GM12878 (cell line): ENCODE measurements at regions not wholly inside any gene's neighbourhood (a gene's known extent, or its start where the extent isn't known, plus 50 kb on each side); places are given as distances from the start of the nearest gene placed in this dataset.

ENCODE experiments used
- ATAC-seq: fragments of 200-7000 bp; cut with Tn5 transposase; 3 replicates; pipeline ENCODE4 v1.9.1; 2020; ENCODE audit warnings: mild to moderate bottlenecking, moderate library complexity
- BruUV-seq: library from RNA; stranded (reverse); fragments of 400-500 nt; replicated peaks from 2 replicates; lab custom pipeline; 2021; lab: Mats Ljungman, UMichigan
- CTCF ChIA-PET: fragments of 300-600 bp; sonication (Branson Sonifier 250); formaldehyde crosslinking; extraction: SDS; loops from one replicate; lab custom pipeline; 2021; ENCODE audit warnings: inconsistent platforms; lab: Yijun Ruan, JAX
- POLR2A ChIA-PET: fragments of 350-600 bp; formaldehyde crosslinking; extraction: SDS; loops from one replicate; lab custom pipeline; 2021; ENCODE audit warnings: inconsistent platforms; lab: Charles Lee
- RAD21 ChIA-PET: fragments of 300-600 bp; sonication (Branson Sonifier 250); formaldehyde crosslinking; loops from one replicate; lab custom pipeline; 2023; ENCODE audit warnings: antibody characterized with exemption; ENCODE audit not compliant: unreplicated experiment; lab: Charles Lee
- SMC1A ChIA-PET: fragments of 300-600 bp; sonication (Branson Sonifier 250); formaldehyde crosslinking; loops from one replicate; lab custom pipeline; 2023; ENCODE audit not compliant: unreplicated experiment, uncharacterized antibody; lab: Charles Lee
- DNase-seq: peaks from one replicate; pipeline ENCODE4 v3.0.0-alpha.2; 2011; ENCODE audit warnings: low read depth, low spot score
- FAIRE-seq: peaks from 3 replicates; lab custom pipeline; 2011; peaks lifted over from hg19 to GRCh38; lab: Jason Lieb, UNC
- H2AFZ ChIP-seq: 2 replicates; pipeline ENCODE4 v1.6.0; 2011; ENCODE audit warnings: low read depth, low read length, control low read depth; ENCODE audit not compliant: control insufficient read depth
- H3K27ac ChIP-seq: 2 replicates; pipeline ENCODE4 v1.5.1; 2011; ENCODE audit warnings: control low read depth; ENCODE audit not compliant: control insufficient read depth, insufficient read depth
- H3K27me3 ChIP-seq, 2 experiments: replicated peaks in 1 of 2; 2 replicates each; pipeline versions ENCODE4 v1.6.0 to v1.6.1; 2011; ENCODE audit warnings: low read length in 1 of 2; ENCODE audit not compliant: control insufficient read depth in 2 of 2, insufficient read depth in 2 of 2
- H3K36me3 ChIP-seq, 2 experiments: 2 replicates each; pipeline ENCODE4 v1.5.1; 2011; ENCODE audit warnings: low read length in 1 of 2; ENCODE audit not compliant: control insufficient read depth in 2 of 2, insufficient read depth in 2 of 2
- H3K4me1 ChIP-seq: 2 replicates; pipeline ENCODE4 v1.6.1; 2011; ENCODE audit warnings: mild to moderate bottlenecking, low read length, moderate library complexity, mixed read lengths; ENCODE audit not compliant: control insufficient read depth, insufficient read depth
- H3K4me2 ChIP-seq: 2 replicates; pipeline ENCODE4 v1.6.0; 2011; ENCODE audit warnings: control low read depth; ENCODE audit not compliant: control insufficient read depth, insufficient read depth
- H3K4me3 ChIP-seq: fragments of 200-600 bp; sonication (generic); 2 replicates; pipeline ENCODE4 v1.5.1; 2016
- H3K79me2 ChIP-seq: 2 replicates; pipeline ENCODE4 v1.6.0; 2011; ENCODE audit warnings: low read length; ENCODE audit not compliant: control insufficient read depth, insufficient read depth
- H3K9ac ChIP-seq: 2 replicates; pipeline ENCODE4 v1.8.0; 2011; ENCODE audit warnings: low read length, control low read depth, mixed read lengths; ENCODE audit not compliant: control insufficient read depth, insufficient read depth
- H3K9me3 ChIP-seq: replicated peaks from 3 replicates; pipeline ENCODE4 v1.5.1; 2011; ENCODE audit warnings: mild to moderate bottlenecking, low read length; ENCODE audit not compliant: control insufficient read depth, insufficient read depth
- H4K20me1 ChIP-seq: 2 replicates; pipeline ENCODE4 v1.6.0; 2011; ENCODE audit not compliant: control insufficient read depth, insufficient read depth
- CBFB ChIP-seq: IDR thresholded peaks from 2 replicates; pipeline ENCODE4 v1.6.1; 2016; ENCODE audit warnings: antibody characterized with exemption, low read depth
- ESRRA ChIP-seq: IDR thresholded peaks from 2 replicates; pipeline ENCODE4 v1.6.1; 2012; ENCODE audit warnings: mild to moderate bottlenecking, low read length, improper control_type of control experiment
- GABPA ChIP-seq: IDR thresholded peaks from 2 replicates; pipeline ENCODE4 v1.6.1; 2014; ENCODE audit warnings: antibody characterized with exemption, low read depth, mild to moderate bottlenecking, inconsistent platforms
- IKZF1 ChIP-seq: fragments of 450-650 bp; conservative IDR thresholded peaks from 2 replicates; pipeline ENCODE4 v1.6.1; 2017; ENCODE audit warnings: antibody characterized with exemption, mild to moderate bottlenecking
- SKIL ChIP-seq: fragments of 450-650 bp; IDR thresholded peaks from 2 replicates; pipeline ENCODE4 v1.6.1; 2017; ENCODE audit warnings: mild to moderate bottlenecking, low read depth, inconsistent platforms; ENCODE audit not compliant: poor library complexity, severe bottlenecking
- SP1 ChIP-seq: IDR thresholded peaks from one replicate; pipeline ENCODE4 v1.6.1; 2011; ENCODE audit warnings: low read depth, low read length
- ZSCAN29 ChIP-seq: fragments of 450-650 bp; IDR thresholded peaks from 2 replicates; pipeline ENCODE4 v1.6.1; 2017; ENCODE audit warnings: mild to moderate bottlenecking, moderate library complexity
- WGBS: methylation state at CpG from one replicate; pipeline ENCODE4 v1.1.6; 2016; ENCODE audit warnings: low lambda C conversion rate; ENCODE audit not compliant: insufficient replicate concordance, insufficient coverage; ENCODE audit errors: missing lambda C conversion rate; 5-methylcytosine and 5-hydroxymethylcytosine counted together
- in situ Hi-C: fragments of 300-500 bp; cut with MboI; formaldehyde crosslinking; loops from 9 replicates; pipeline ENCODE4 v1.14.3; 2018; ENCODE audit warnings: mixed read lengths
- intact Hi-C: fragments of 100-400 bp; cut with micrococcal nuclease; formaldehyde crosslinking; loops from one replicate; pipeline ENCODE4 v1.14.2; 2022; ENCODE audit not compliant: unreplicated experiment

GRCh38 chr2:198494931-198495330 lies 690.5 kb downstream of the PLCL1 start (continued):
- no peak for TF ChIP-seq SKIL
- TF ChIP-seq CBFB = no peak

- FAIRE-seq (no peak), DNase-seq (no peak), ATAC-seq (no peak)
- ChIA-PET SMC1A (no interaction called here), POLR2A (no interaction called here), RAD21 (no interaction called here), CTCF (no interaction called here)
- H3K4me2 ChIP-seq = no peak overlapping the region
- WGBS = 10% methylated on average over 2 of the region's 2 CpGs
- no peaks in the 10 kb centered on the region for H3K79me2 ChIP-seq
- no peaks in the 10 kb centered on the region for H3K9me3 ChIP-seq
- no peaks in the 10 kb centered on the region for H3K27me3 ChIP-seq
- TF ChIP-seq ZSCAN29 = no peak
- H2AFZ ChIP-seq = no peak overlapping the region
- no peak overlapping the region for H3K27ac ChIP-seq
- no peak overlapping the region for H3K4me3 ChIP-seq
- intact Hi-C loops = no loop called here
- no peak overlapping the region for H3K9ac ChIP-seq
- no TSS peak for BruUV-seq
- H3K4me1 ChIP-seq = no peaks in the 10 kb centered on the region
- H4K20me1 ChIP-seq = no peaks in the 10 kb centered on the region
- no peaks in the 10 kb centered on the region for H3K36me3 ChIP-seq
- in situ Hi-C loops = no loop called here
Measured at GRCh38 chr2:198490748-198491147, 686.4 kb downstream of the PLCL1 start.

GRCh38 chr2:198488964-198489363 lies 684.6 kb downstream of the PLCL1 start:
- SMC1A ChIA-PET = no interaction called here
- no peak for TF ChIP-seq IKZF1
- no peak for TF ChIP-seq GABPA
- no peak for TF ChIP-seq ESRRA
- TF ChIP-seq SP1 = no peak
- Histone ChIP-seq H3K9ac (no peak overlapping the region), H3K4me2 (no peak overlapping the region), H2AFZ (no peak overlapping the region), H3K27ac (no peak overlapping the region), H3K79me2 (no peaks in the 10 kb centered on the region), H4K20me1 (no peaks in the 10 kb centered on the region), H3K4me1 (no peaks in the 10 kb centered on the region), H3K9me3 (no peaks in the 10 kb centered on the region), H3K27me3 (no peaks in the 10 kb centered on the region), H3K36me3 (no peaks in the 10 kb centered on the region), H3K4me3 (no peak overlapping the region)
- DNase-seq (no peak), ATAC-seq (no peak), FAIRE-seq (no peak)
- in situ Hi-C loops = no loop called here
- intact Hi-C loops = no loop called here
- BruUV-seq = no TSS peak
- RAD21 ChIA-PET = no interaction called here
- POLR2A ChIA-PET = no interaction called here
- CTCF ChIA-PET = no interaction called here
